Pancreas (tissue), 10 donors: ENCODE measurements at regions not wholly inside any gene's neighbourhood (a gene's known extent, or its start where the extent isn't known, plus 50 kb on each side); places are given as distances from the start of the nearest gene placed in this dataset.

Experiments
- ATAC-seq, 4 donors: fragments of 200-7000 bp; cut with Tn5 transposase; one replicate each; pipeline versions ENCODE4 v1.8.0 to v1.9.1; 2020; ENCODE audit warnings: mild to moderate bottlenecking in 4 of 4, moderate library complexity in 4 of 4
- DNase-seq, 6 donors: peaks; one replicate each; pipeline ENCODE4 v3.0.0-alpha.2; 2020
- FAIRE-seq: peaks from 2 replicates; lab custom pipeline; 2012; peaks lifted over from hg19 to GRCh38; lab: Jason Lieb, UNC
- H3K27ac ChIP-seq, 4 donors: fragments of 200-600 bp; sonication (generic); 1 replicate in 3 of 4; 2 replicates in 1 of 4; pipeline versions ENCODE4 v1.5.0 to v1.8.0; 2020
- H3K27me3 ChIP-seq, 4 donors: fragments of 200-600 bp; one replicate each; pipeline ENCODE4 v1.8.0; 2021
- H3K36me3 ChIP-seq, 3 donors: fragments of 200-600 bp; sonication (generic) in 1 of 3; one replicate each; pipeline versions ENCODE4 v1.5.0 to v1.8.0; 2020 to 2021
- H3K4me1 ChIP-seq, 3 donors: fragments of 200-600 bp; one replicate each; pipeline ENCODE4 v1.8.0; 2021
- H3K4me3 ChIP-seq, 4 donors: fragments of 200-600 bp; sonication (generic) in 2 of 4; one replicate each; pipeline versions ENCODE4 v1.5.0 to v1.8.0; 2020 to 2021
- H3K9me3 ChIP-seq, 4 donors: fragments of 200-600 bp; one replicate each; pipeline ENCODE4 v1.8.0; 2021
- CTCF ChIP-seq, 4 donors: fragments of 200-600 bp; sonication (generic) in 3 of 4; IDR thresholded peaks; one replicate each; pipeline versions ENCODE4 v1.5.0 to v1.8.0; 2021; ENCODE audit warnings: antibody characterized with exemption in 4 of 4
- WGBS, 2 donors: extraction: QIAGEN DNeasy Blood & Tissue Kit; methylation state at CpG; one replicate each; pipeline ENCODE4 v1.1.7; 2013; 5-methylcytosine and 5-hydroxymethylcytosine counted together
- intact Hi-C, 3 donors: fragments of 100-400 bp; cut with DNase I; formaldehyde crosslinking; loops; one replicate each; pipeline versions ENCODE4 v1.11.1 to v1.14.2; 2022
- donor health status: healthy with polysubstance abuse.
- donor health status: DM: no; HTN: no; CAD: no; lungs with moderate emphysema.
- donor health status: DM: no; HTN: no; CAD: no.
- donor health status: control.
- donor health status: control.
- donor health status: Bipolar disorder and iron deficiency.
- donor health status: DM: yes; HTN: yes; CAD: no.
- donor health status: DM: no; HTN: no; CAD: no.
- donor health status: DM: no; HTN: no; CAD: no.
- donor health status: DM: yes; HTN: yes; CAD: no.

GRCh38 chr3:168414149-168414548 lies 318.4 kb upstream of the GOLIM4 start:
- no peak overlapping the region for H3K27ac ChIP-seq
- intact Hi-C loops, result no loop called here
- H3K4me3 ChIP-seq, result no peak overlapping the region
- ATAC-seq (no peak), DNase-seq (no peak), FAIRE-seq (no peak)
- no peaks in the 10 kb centered on the region for H3K4me1 ChIP-seq
- no peaks in the 10 kb centered on the region for H3K9me3 ChIP-seq
- no peaks in the 10 kb centered on the region for H3K27me3 ChIP-seq
- WGBS, 2 donors, result 87 to 93% methylated on average over 1 of the region's 1 CpG
- no peaks in the 10 kb centered on the region for H3K36me3 ChIP-seq
- TF ChIP-seq CTCF (IDR thresholded peaks at IDR 0.05), result no peak

GRCh38 chr3:168407381-168407780 lies 311.7 kb upstream of the GOLIM4 start:
- Histone ChIP-seq H3K4me1 (no peaks in the 10 kb centered on the region), H3K4me3 (no peak overlapping the region), H3K27ac (no peak overlapping the region), H3K36me3 (no peaks in the 10 kb centered on the region), H3K27me3 (no peaks in the 10 kb centered on the region), H3K9me3 (no peaks in the 10 kb centered on the region)
- no peak for DNase-seq
- no peak for FAIRE-seq
- TF ChIP-seq CTCF (IDR thresholded peaks at IDR 0.05), result no peak
- no peak for ATAC-seq
- intact Hi-C loops, result no loop called here

- intact Hi-C loops, result no loop called here
- no peak overlapping the region for H3K4me3 ChIP-seq
- H3K36me3 ChIP-seq, result no peaks in the 10 kb centered on the region
- H3K4me1 ChIP-seq, result no peaks in the 10 kb centered on the region
- FAIRE-seq, result no peak
- DNase-seq, result no peak
- no peaks in the 10 kb centered on the region for H3K27me3 ChIP-seq
- no peaks in the 10 kb centered on the region for H3K9me3 ChIP-seq
- 96 to 97% methylated on average over 1 of the region's 1 CpG for WGBS, 2 donors
- no peak for ATAC-seq
- H3K27ac ChIP-seq, result no peak overlapping the region
- TF ChIP-seq CTCF (IDR thresholded peaks at IDR 0.05), result no peak
Observed at GRCh38 chr3:168405288-168405687, 309.6 kb upstream of the GOLIM4 start.

- intact Hi-C loops, result no loop called here
- H3K27me3 ChIP-seq, result no peaks in the 10 kb centered on the region
- no peak overlapping the region for H3K4me3 ChIP-seq
- H3K9me3 ChIP-seq, result no peaks in the 10 kb centered on the region
- H3K4me1 ChIP-seq, result no peaks in the 10 kb centered on the region
- ATAC-seq (no peak), FAIRE-seq (no peak), DNase-seq (no peak)
- no peak overlapping the region for H3K27ac ChIP-seq
- no peaks in the 10 kb centered on the region for H3K36me3 ChIP-seq
- no peak for TF ChIP-seq CTCF (IDR thresholded peaks at IDR 0.05)
Observed at GRCh38 chr3:168398371-168399025, 302.8 kb upstream of the GOLIM4 start.

GRCh38 chr3:168396861-168397260 lies 301.1 kb upstream of the GOLIM4 start:
- no peaks in the 10 kb centered on the region for H3K4me1 ChIP-seq
- H3K36me3 ChIP-seq, result no peaks in the 10 kb centered on the region
- no peak for ATAC-seq
- intact Hi-C loops, result no loop called here
- H3K9me3 ChIP-seq, result no peaks in the 10 kb centered on the region
- 59 to 65% methylated on average over 1 of the region's 1 CpG for WGBS, 2 donors
- no peak overlapping the region for H3K27ac ChIP-seq
- H3K4me3 ChIP-seq, result no peak overlapping the region
- no peak for DNase-seq
- no peaks in the 10 kb centered on the region for H3K27me3 ChIP-seq
- no peak for FAIRE-seq
- TF ChIP-seq CTCF (IDR thresholded peaks at IDR 0.05), result no peak
